H1 (cell line): ENCODE measurements at regions not wholly inside any gene's neighbourhood (a gene's known extent, or its start where the extent isn't known, plus 50 kb on each side); places are given as distances from the start of the nearest gene placed in this dataset.

Experiments used
- BCL11A ChIP-seq, 2 experiments: IDR thresholded peaks; one replicate each; pipeline ENCODE4 v1.6.1; 2011; ENCODE audit warnings: low read depth in 2 of 2, low read length in 2 of 2, mild to moderate bottlenecking in 2 of 2
- EGR1 ChIP-seq: IDR thresholded peaks from 2 replicates; pipeline ENCODE4 v1.6.1; 2011; ENCODE audit warnings: low read depth, low read length, borderline replicate concordance
- HDAC2 ChIP-seq, 2 experiments: fragments of 300-600 bp in 1 of 2; sonication (generic) in 1 of 2; IDR thresholded peaks; 2 replicates each; pipeline ENCODE4 v1.6.1; 2011 to 2012; ENCODE audit warnings: low read depth in 2 of 2, low read length in 2 of 2, mild to moderate bottlenecking in 2 of 2, moderate library complexity in 2 of 2, borderline replicate concordance in 1 of 2, inconsistent platforms in 1 of 2
- TAF1 ChIP-seq: IDR thresholded peaks from 2 replicates; pipeline ENCODE4 v1.6.1; 2011; ENCODE audit warnings: mild to moderate bottlenecking, low read depth, low read length
- TCF12 ChIP-seq: IDR thresholded peaks from 2 replicates; pipeline ENCODE4 v1.6.1; 2011; ENCODE audit warnings: low read depth, mild to moderate bottlenecking, low read length

DNA sequence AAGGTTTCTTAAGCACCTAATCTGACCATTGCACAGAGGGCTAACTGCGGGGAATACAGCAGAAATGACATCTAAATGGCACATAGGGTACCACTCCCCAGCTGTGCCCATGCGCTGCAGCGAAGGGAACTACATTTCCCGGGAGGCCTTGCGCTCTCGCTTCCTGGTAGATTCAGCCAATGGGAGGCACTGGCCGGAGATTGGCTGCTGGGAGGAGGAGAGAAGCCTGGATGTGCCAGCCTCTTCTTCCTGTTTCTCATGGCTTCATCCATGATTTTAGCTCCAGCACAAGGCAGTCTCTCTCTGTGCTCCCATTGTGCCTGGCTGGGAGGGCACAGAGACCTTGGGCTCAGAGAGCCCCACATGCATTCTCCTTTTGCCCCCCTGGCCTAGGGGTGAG, 101.7 kb upstream of the FOXA2 start (continued):
- no peak for TF ChIP-seq HDAC2 (IDR thresholded peaks at IDR 0.05; ENCODE audit: borderline replicate concordance in 1 of 2, low read depth in 2 of 2, low read length in 2 of 2)
- TF ChIP-seq BCL11A (IDR thresholded peaks at IDR 0.05; ENCODE audit: low read depth in 2 of 2, low read length in 2 of 2) = no peak
- TF ChIP-seq TAF1 = no peak
- TF ChIP-seq TCF12 = no peak
- TF ChIP-seq EGR1 = no peak
